ENCODE measurements at regions not wholly inside any gene's neighbourhood (a gene's known extent, or its start where the extent isn't known, plus 50 kb on each side); places are given as distances from the start of the nearest gene placed in this dataset.
"Not testable (repeated sequence)": the region's sequence is repeated elsewhere in the genome, so short reads cannot be mapped to it uniquely, and the experiment has no call there.

- POLR2A ChIA-PET, result no interaction called here
Observed at GRCh38 chr6:67825201-67825895, 809.7 kb upstream of the ADGRB3 start.

GRCh38 chr6:67818322-67818721 lies 816.8 kb upstream of the ADGRB3 start:
- Mint-ChIP-seq H3K4me1 (no peaks in the 10 kb centered on the region), H3K36me3 (ENCODE audit: low read depth) (no peaks in the 10 kb centered on the region), H3K27ac (no peak overlapping the region), H3K9me3 (peaks cover 31% of the 10 kb centered on the region), H3K4me3 (no peak overlapping the region), H3K27me3 (no peaks in the 10 kb centered on the region)
- ChIA-PET POLR2A (no interaction called here), CTCF (no interaction called here)
- no peak for DNase-seq

More at GRCh38 chr6:67825201-67825895, 809.7 kb upstream of the ADGRB3 start:
- CTCF ChIA-PET, result no interaction called here
- Mint-ChIP-seq H3K27ac (no peak overlapping the region), H3K27me3 (no peaks in the 10 kb centered on the region), H3K4me3 (no peak overlapping the region), H3K4me1 (no peaks in the 10 kb centered on the region), H3K36me3 (ENCODE audit: low read depth) (no peaks in the 10 kb centered on the region), H3K9me3 (peaks cover 15% of the 10 kb centered on the region)
- DNase-seq, result no peak

GRCh38 chr6:67815623-67816022 lies 819.5 kb upstream of the ADGRB3 start:
- peaks cover 25% of the 10 kb centered on the region for H3K9me3 Mint-ChIP-seq
- POLR2A ChIA-PET, result no interaction called here
- no peak for DNase-seq

GRCh38 chr6:67814262-67814661 lies 820.8 kb upstream of the ADGRB3 start:
- POLR2A ChIA-PET, result no interaction called here
- CTCF ChIA-PET, result no interaction called here
- Mint-ChIP-seq H3K9me3 (peaks cover 25% of the 10 kb centered on the region), H3K4me1 (no peaks in the 10 kb centered on the region), H3K27me3 (no peaks in the 10 kb centered on the region), H3K27ac (no peak overlapping the region), H3K4me3 (no peak overlapping the region), H3K36me3 (ENCODE audit: low read depth) (no peaks in the 10 kb centered on the region)
- no peak for DNase-seq

More at GRCh38 chr6:67815623-67816022, 819.5 kb upstream of the ADGRB3 start:
- no peaks in the 10 kb centered on the region for H3K27me3 Mint-ChIP-seq
- H3K27ac Mint-ChIP-seq, result no peak overlapping the region
- CTCF ChIA-PET, result no interaction called here
- H3K4me1 Mint-ChIP-seq, result no peaks in the 10 kb centered on the region
- H3K4me3 Mint-ChIP-seq, result no peak overlapping the region
- H3K36me3 Mint-ChIP-seq (ENCODE audit: low read depth), result no peaks in the 10 kb centered on the region

GRCh38 chr6:67812693-67813092 lies 822.4 kb upstream of the ADGRB3 start:
- no peak for DNase-seq
- ChIA-PET CTCF (no interaction called here), POLR2A (no interaction called here)
- Mint-ChIP-seq H3K27ac (no peak overlapping the region), H3K4me1 (no peaks in the 10 kb centered on the region), H3K4me3 (no peak overlapping the region), H3K36me3 (ENCODE audit: low read depth) (no peaks in the 10 kb centered on the region), H3K27me3 (no peaks in the 10 kb centered on the region), H3K9me3 (peaks cover 25% of the 10 kb centered on the region)

- no peak for DNase-seq
- Mint-ChIP-seq H3K9me3 (peaks cover 25% of the 10 kb centered on the region), H3K4me3 (no peak overlapping the region), H3K4me1 (no peaks in the 10 kb centered on the region), H3K27ac (no peak overlapping the region), H3K27me3 (no peaks in the 10 kb centered on the region), H3K36me3 (ENCODE audit: low read depth) (no peaks in the 10 kb centered on the region)
- ChIA-PET POLR2A (no interaction called here), CTCF (no interaction called here)
Observed at GRCh38 chr6:67812125-67812524, 823.0 kb upstream of the ADGRB3 start.

GRCh38 chr6:67811239-67812037 lies 823.6 kb upstream of the ADGRB3 start:
- Mint-ChIP-seq H3K4me3 (no peak overlapping the region), H3K4me1 (no peaks in the 10 kb centered on the region), H3K27me3 (no peaks in the 10 kb centered on the region), H3K9me3 (peaks cover 30% of the 10 kb centered on the region), H3K36me3 (ENCODE audit: low read depth) (no peaks in the 10 kb centered on the region), H3K27ac (no peak overlapping the region)
- ChIA-PET POLR2A (no interaction called here), CTCF (no interaction called here)
- no peak for DNase-seq

- CTCF ChIA-PET, result not testable (repeated sequence)
Observed at GRCh38 chr6:67804808-67805207, 830.3 kb upstream of the ADGRB3 start.

GRCh38 chr6:67802771-67803170 lies 832.3 kb upstream of the ADGRB3 start:
- POLR2A ChIA-PET, result no interaction called here
- no peaks in the 10 kb centered on the region for H3K36me3 Mint-ChIP-seq (ENCODE audit: low read depth)
- CTCF ChIA-PET, result no interaction called here
- H3K4me1 Mint-ChIP-seq, result no peaks in the 10 kb centered on the region
- peaks cover 29% of the 10 kb centered on the region for H3K9me3 Mint-ChIP-seq
- no peaks in the 10 kb centered on the region for H3K27me3 Mint-ChIP-seq
- DNase-seq, result no peak
- no peak overlapping the region for H3K4me3 Mint-ChIP-seq
- H3K27ac Mint-ChIP-seq, result no peak overlapping the region

More at GRCh38 chr6:67804808-67805207, 830.3 kb upstream of the ADGRB3 start:
- peaks cover 26% of the 10 kb centered on the region for H3K9me3 Mint-ChIP-seq
- H3K4me3 Mint-ChIP-seq; H3K36me3 Mint-ChIP-seq (ENCODE audit: low read depth); DNase-seq; H3K4me1 Mint-ChIP-seq; H3K27ac Mint-ChIP-seq; POLR2A ChIA-PET; H3K27me3 Mint-ChIP-seq: not testable (repeated sequence)

- CTCF ChIA-PET, result no interaction called here
- H3K36me3 Mint-ChIP-seq (ENCODE audit: low read depth), result no peaks in the 10 kb centered on the region
- H3K4me3 Mint-ChIP-seq, result no peak overlapping the region
- no peaks in the 10 kb centered on the region for H3K27me3 Mint-ChIP-seq
- H3K9me3 Mint-ChIP-seq, result peaks cover 8% of the 10 kb centered on the region
- POLR2A ChIA-PET, result no interaction called here
- no peak for DNase-seq
- no peak overlapping the region for H3K27ac Mint-ChIP-seq
- H3K4me1 Mint-ChIP-seq, result no peaks in the 10 kb centered on the region
Observed at GRCh38 chr6:67792996-67793395, 842.1 kb upstream of the ADGRB3 start.

GRCh38 chr6:67790569-67790968 lies 844.5 kb upstream of the ADGRB3 start:
- ChIA-PET CTCF (no interaction called here), POLR2A (no interaction called here)
- H3K27me3 Mint-ChIP-seq, result no peaks in the 10 kb centered on the region
- DNase-seq, result no peak
- H3K4me3 Mint-ChIP-seq, result no peak overlapping the region
- H3K9me3 Mint-ChIP-seq, result no peaks in the 10 kb centered on the region
- H3K4me1 Mint-ChIP-seq, result no peaks in the 10 kb centered on the region
- no peaks in the 10 kb centered on the region for H3K36me3 Mint-ChIP-seq (ENCODE audit: low read depth)
- H3K27ac Mint-ChIP-seq, result no peak overlapping the region

- H3K27me3 Mint-ChIP-seq; H3K9me3 Mint-ChIP-seq; POLR2A ChIA-PET; DNase-seq; H3K27ac Mint-ChIP-seq; H3K4me3 Mint-ChIP-seq; H3K4me1 Mint-ChIP-seq; CTCF ChIA-PET; H3K36me3 Mint-ChIP-seq (ENCODE audit: low read depth): not testable (repeated sequence)
Observed at GRCh38 chr6:67787119-67787518, 848.0 kb upstream of the ADGRB3 start.

- ChIA-PET CTCF (no interaction called here), POLR2A (no interaction called here)
- peaks cover 3% of the 10 kb centered on the region for H3K9me3 Mint-ChIP-seq
- no peak overlapping the region for H3K27ac Mint-ChIP-seq
- no peaks in the 10 kb centered on the region for H3K4me1 Mint-ChIP-seq
- no peak for DNase-seq
- no peak overlapping the region for H3K4me3 Mint-ChIP-seq
- no peaks in the 10 kb centered on the region for H3K27me3 Mint-ChIP-seq
- H3K36me3 Mint-ChIP-seq (ENCODE audit: low read depth), result no peaks in the 10 kb centered on the region
Observed at GRCh38 chr6:67779876-67780275, 855.2 kb upstream of the ADGRB3 start.

- ChIA-PET POLR2A (no interaction called here), CTCF (no interaction called here)
- no peaks in the 10 kb centered on the region for H3K27me3 Mint-ChIP-seq
- no peak overlapping the region for H3K4me3 Mint-ChIP-seq
- no peak for DNase-seq
- H3K36me3 Mint-ChIP-seq (ENCODE audit: low read depth), result no peaks in the 10 kb centered on the region
- H3K4me1 Mint-ChIP-seq, result no peaks in the 10 kb centered on the region
- H3K27ac Mint-ChIP-seq, result no peak overlapping the region
- H3K9me3 Mint-ChIP-seq, result peaks cover 8% of the 10 kb centered on the region
Observed at GRCh38 chr6:67775333-67775732, 859.7 kb upstream of the ADGRB3 start.
